Endothelial cell of umbilical vein (primary cell): ENCODE measurements at regions not wholly inside any gene's neighbourhood (a gene's known extent, or its start where the extent isn't known, plus 50 kb on each side); places are given as distances from the start of the nearest gene placed in this dataset.
"Not testable (repeated sequence)": the region's sequence is repeated elsewhere in the genome, so short reads cannot be mapped to it uniquely, and the experiment has no call there.

ENCODE experiments used
- BruUV-seq: library from RNA; stranded (reverse); fragments of 400-500 nt; replicated peaks from 2 replicates; lab custom pipeline; 2021; lab: Mats Ljungman, UMichigan
- CTCF ChIA-PET: fragments of 300-600, 350-600 bp; sonication (Branson Sonifier 250); formaldehyde crosslinking; loops from one replicate; lab custom pipeline; 2021; ENCODE audit warnings: antibody characterized with exemption, inconsistent platforms; lab: Charles Lee
- POLR2A ChIA-PET: fragments of 300-600, 350-600 bp; sonication (Branson Sonifier 250); formaldehyde crosslinking; loops from one replicate; lab custom pipeline; 2021; ENCODE audit warnings: antibody characterized with exemption, inconsistent platforms; lab: Charles Lee
- DNase-seq: peaks from one replicate; pipeline ENCODE4 v3.0.0-alpha.2; 2011; ENCODE audit warnings: low read depth, low spot score
- FAIRE-seq: peaks from 2 replicates; lab custom pipeline; 2011; peaks lifted over from hg19 to GRCh38; lab: Jason Lieb, UNC
- H2AFZ ChIP-seq: 2 replicates; pipeline ENCODE4 v1.6.0; 2012; ENCODE audit warnings: low read depth, low read length, control low read depth, inconsistent platforms
- H3K27ac ChIP-seq: 2 replicates; pipeline ENCODE4 v1.5.1; 2011; ENCODE audit warnings: low read depth, mild to moderate bottlenecking, control low read depth, low read length, moderate library complexity; ENCODE audit not compliant: insufficient read depth
- H3K27me3 ChIP-seq, 2 experiments: 2 replicates each; pipeline versions ENCODE4 v1.6.0 to v1.6.1; 2011; ENCODE audit warnings: low read length in 2 of 2, mixed read lengths in 1 of 2; ENCODE audit not compliant: control insufficient read depth in 2 of 2, insufficient read depth in 2 of 2
- H3K36me3 ChIP-seq, 2 experiments: 2 replicates in 1 of 2; 3 replicates in 1 of 2; pipeline ENCODE4 v1.5.1; 2011; ENCODE audit warnings: low read length in 2 of 2, mild to moderate bottlenecking in 1 of 2, moderate library complexity in 1 of 2; ENCODE audit not compliant: control insufficient read depth in 2 of 2, insufficient read depth in 2 of 2; ENCODE audit errors: extremely low read depth in 1 of 2
- H3K4me1 ChIP-seq: 3 replicates; pipeline ENCODE4 v1.5.1; 2011; ENCODE audit warnings: mild to moderate bottlenecking, low read length; ENCODE audit not compliant: control insufficient read depth, insufficient read depth; ENCODE audit errors: extremely low read depth
- H3K4me2 ChIP-seq: 2 replicates; pipeline ENCODE4 v1.6.1; 2011; ENCODE audit warnings: low read length, control low read depth, mixed read lengths; ENCODE audit not compliant: insufficient read depth
- H3K4me3 ChIP-seq, 3 experiments: fragments of 200-600 bp in 1 of 3; sonication (generic), shearing (Covaris generic) in 1 of 3; replicated peaks in 1 of 3; 2 replicates each; pipeline ENCODE4 v1.5.1; 2011 to 2016; ENCODE audit warnings: control low read depth in 3 of 3, low read length in 3 of 3, mild to moderate bottlenecking in 2 of 3, inconsistent platforms in 1 of 3, low read depth in 1 of 3, moderate library complexity in 1 of 3; ENCODE audit not compliant: insufficient read depth in 1 of 3
- H3K79me2 ChIP-seq: 2 replicates; pipeline ENCODE4 v1.6.0; 2012; ENCODE audit warnings: low read length, inconsistent platforms; ENCODE audit not compliant: control insufficient read depth, insufficient read depth
- H3K9ac ChIP-seq: replicated peaks from 2 replicates; pipeline ENCODE3; 2011; ENCODE audit warnings: low read length, control low read depth; ENCODE audit not compliant: insufficient read depth; ENCODE audit errors: extremely low read depth
- H3K9me1 ChIP-seq: replicated peaks from 3 replicates; pipeline ENCODE4 v1.6.0; 2011; ENCODE audit warnings: mild to moderate bottlenecking, low read length; ENCODE audit not compliant: control insufficient read depth, insufficient read depth; ENCODE audit errors: extremely low read depth
- H3K9me3 ChIP-seq: replicated peaks from 2 replicates; pipeline ENCODE4 v1.5.1; 2012; ENCODE audit warnings: low read length, inconsistent platforms; ENCODE audit not compliant: control insufficient read depth, insufficient read depth
- H4K20me1 ChIP-seq: replicated peaks from 2 replicates; pipeline ENCODE3; 2011; ENCODE audit warnings: mild to moderate bottlenecking, low read length; ENCODE audit not compliant: control insufficient read depth, insufficient read depth; ENCODE audit errors: extremely low read depth
- EZH2 ChIP-seq: IDR thresholded peaks from 2 replicates; pipeline ENCODE4 v1.6.1; 2012; ENCODE audit warnings: borderline replicate concordance, low read depth, mild to moderate bottlenecking, moderate library complexity, low read length, inconsistent platforms; ENCODE audit not compliant: severe bottlenecking
- FOS ChIP-seq: IDR thresholded peaks from 2 replicates; pipeline ENCODE4 v1.6.1; 2011; ENCODE audit warnings: mild to moderate bottlenecking, low read length, moderate library complexity, borderline replicate concordance; ENCODE audit not compliant: insufficient read depth
- GATA2 ChIP-seq: IDR thresholded peaks from 2 replicates; pipeline ENCODE4 v1.7.0; 2011; ENCODE audit warnings: low read depth, mild to moderate bottlenecking, moderate library complexity, mixed read lengths, low read length; ENCODE audit not compliant: insufficient read length, insufficient read depth
- JUN ChIP-seq: IDR thresholded peaks from 2 replicates; pipeline ENCODE4 v1.6.1; 2011; ENCODE audit warnings: borderline replicate concordance, low read depth; ENCODE audit not compliant: insufficient read length, insufficient read depth
- MYC ChIP-seq: IDR thresholded peaks from one replicate; pipeline ENCODE4 v1.6.1; 2011; ENCODE audit warnings: mild to moderate bottlenecking, low read depth, low read length
- POLR2A ChIP-seq: IDR thresholded peaks from 2 replicates; pipeline ENCODE4 v1.6.1; 2012; ENCODE audit warnings: low read depth, mild to moderate bottlenecking, control low read depth, low read length
- POLR2AphosphoS5 ChIP-seq: IDR thresholded peaks from 2 replicates; pipeline ENCODE4 v1.6.1; 2012; ENCODE audit warnings: low read depth, mild to moderate bottlenecking, control low read depth, low read length, moderate library complexity; ENCODE audit not compliant: insufficient read depth
- dilution Hi-C: fragments of 300-500 bp; cut with MboI; formaldehyde crosslinking; loops from one replicate; pipeline ENCODE4 v1.15.0; 2019; ENCODE audit warnings: low sequenced_read_pairs; ENCODE audit not compliant: extremely low pct_ligation_motif_present
- intact Hi-C: fragments of 100-400 bp; cut with micrococcal nuclease; formaldehyde crosslinking; loops from one replicate; pipeline ENCODE4 v1.10.0; 2022
- TF ChIP-seq, protein P1 (sequence below): IDR thresholded peaks from 2 replicates; pipeline ENCODE4 v1.6.1; 2011; ENCODE audit not compliant: insufficient read depth, insufficient read length

- Histone ChIP-seq H3K9me1 (peaks cover 2% of the 10 kb centered on the region), H3K9ac (no peak overlapping the region), H4K20me1 (no peaks in the 10 kb centered on the region), H3K9me3 (no peaks in the 10 kb centered on the region), H3K4me2 (no peak overlapping the region), H2AFZ (no peak overlapping the region), H3K79me2 (no peaks in the 10 kb centered on the region), H3K27me3 (no peaks in the 10 kb centered on the region), H3K4me3 (no peak overlapping the region), H3K4me1 (no peaks in the 10 kb centered on the region), H3K36me3 (no peaks in the 10 kb centered on the region), H3K27ac (no peak overlapping the region)
- POLR2A ChIA-PET: no interaction called here
- TF ChIP-seq POLR2AphosphoS5 (no peak), FOS (no peak), EZH2 (no peak), POLR2A (no peak), GATA2 (no peak), JUN (no peak), MYC (no peak)
- TF ChIP-seq, protein P1, sequence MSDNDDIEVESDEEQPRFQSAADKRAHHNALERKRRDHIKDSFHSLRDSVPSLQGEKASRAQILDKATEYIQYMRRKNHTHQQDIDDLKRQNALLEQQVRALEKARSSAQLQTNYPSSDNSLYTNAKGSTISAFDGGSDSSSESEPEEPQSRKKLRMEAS: no peak
- FAIRE-seq (no peak), DNase-seq (no peak)
- dilution Hi-C loops (no loop called here), intact Hi-C loops (no loop called here)
- CTCF ChIA-PET: no interaction called here
- no TSS peak for BruUV-seq
Measured at GRCh38 chr10:90079819-90080218, 378.4 kb downstream of the KIF20B start.

GRCh38 chr10:90086606-90087190 is 385.3 kb downstream of the KIF20B start:
- H2AFZ ChIP-seq, BruUV-seq, DNase-seq, POLR2A ChIA-PET, intact Hi-C loops, H4K20me1 ChIP-seq, H3K27ac ChIP-seq, H3K9me3 ChIP-seq, dilution Hi-C loops, H3K79me2 ChIP-seq, FAIRE-seq, H3K36me3 ChIP-seq, H3K4me1 ChIP-seq, H3K4me2 ChIP-seq, H3K9ac ChIP-seq, H3K27me3 ChIP-seq, H3K9me1 ChIP-seq, H3K4me3 ChIP-seq: not testable (repeated sequence)
- CTCF ChIA-PET: interaction anchor here (0.6 kb wide), 5 partner anchors 10 to 1543 kb away, joined by 3 to 4 read pairs (median 3); no protein-coding TSS in a partner anchor
